CD4-positive, alpha-beta T cell (primary cell): ENCODE measurements at regions not wholly inside any gene's neighbourhood (a gene's known extent, or its start where the extent isn't known, plus 50 kb on each side); places are given as distances from the start of the nearest gene placed in this dataset.

Source experiments
- ATAC-seq: fragments of 200-7000 bp; cut with Tn5 transposase; one replicate; pipeline ENCODE4 v1.10.0; 2022; ENCODE audit warnings: mild to moderate bottlenecking; ENCODE audit not compliant: poor library complexity
- CTCF ChIA-PET: fragments of 350-600 bp; sonication (Branson Sonifier 250); formaldehyde crosslinking; loops from one replicate; lab custom pipeline; 2021; ENCODE audit warnings: antibody characterized with exemption, inconsistent platforms; lab: Charles Lee
- POLR2A ChIA-PET: fragments of 350-600 bp; sonication (Branson Sonifier 250); formaldehyde crosslinking; loops from one replicate; lab custom pipeline; 2021; ENCODE audit warnings: antibody characterized with exemption, inconsistent platforms; lab: Charles Lee
- DNase-seq, 14 experiments: peaks; one replicate each; pipeline ENCODE4 v3.0.0-alpha.2; 2013 to 2020; ENCODE audit warnings: mixed read lengths in 2 of 14
- H3K27ac ChIP-seq, 2 donors: one replicate each; pipeline versions ENCODE4 v1.5.1 to v1.7.0; 2013; ENCODE audit warnings: low read length in 2 of 2, low read depth in 1 of 2, mild to moderate bottlenecking in 1 of 2
- H3K27me3 ChIP-seq, 2 experiments: 1 replicate in 1 of 2; 2 replicates in 1 of 2; pipeline versions ENCODE4 v1.6.1 to v1.7.0; 2013; ENCODE audit warnings: low read length in 2 of 2, control low read depth in 1 of 2, mild to moderate bottlenecking in 1 of 2, moderate library complexity in 1 of 2; ENCODE audit not compliant: insufficient read depth in 2 of 2, control insufficient read depth in 1 of 2
- H3K36me3 ChIP-seq: one replicate; pipeline ENCODE4 v1.6.1; 2013; ENCODE audit warnings: low read length, control low read depth; ENCODE audit not compliant: insufficient read depth
- H3K4me1 ChIP-seq: one replicate; pipeline ENCODE4 v1.6.1; 2013; ENCODE audit warnings: low read length, control low read depth; ENCODE audit not compliant: insufficient read depth
- H3K4me3 ChIP-seq: one replicate; pipeline ENCODE4 v1.5.1; 2013; ENCODE audit warnings: mild to moderate bottlenecking, low read length, moderate library complexity
- H3K9me3 ChIP-seq, 2 experiments: 1 replicate in 1 of 2; 2 replicates in 1 of 2; pipeline versions ENCODE4 v1.6.1 to v1.7.0; 2013; ENCODE audit warnings: low read length in 2 of 2, mild to moderate bottlenecking in 2 of 2, control low read depth in 1 of 2, moderate library complexity in 1 of 2; ENCODE audit not compliant: control insufficient read depth in 1 of 2, insufficient read depth in 1 of 2
- H3K27ac Mint-ChIP-seq: one replicate; pipeline ENCODE4 v1.8.0; 2020; ENCODE audit warnings: mixed read lengths
- H3K27me3 Mint-ChIP-seq: one replicate; pipeline ENCODE4 v1.8.0; 2021; ENCODE audit warnings: mixed read lengths
- H3K36me3 Mint-ChIP-seq: one replicate; pipeline ENCODE4 v1.8.0; 2021; ENCODE audit warnings: low read depth, mixed read lengths
- H3K4me1 Mint-ChIP-seq: one replicate; pipeline ENCODE4 v1.8.0; 2021; ENCODE audit warnings: low read depth, mixed read lengths
- H3K4me3 Mint-ChIP-seq: one replicate; pipeline ENCODE4 v1.8.0; 2020; ENCODE audit warnings: mild to moderate bottlenecking, mixed read lengths
- H3K9me3 Mint-ChIP-seq: one replicate; pipeline ENCODE4 v1.8.0; 2020; ENCODE audit warnings: mixed read lengths
- intact Hi-C, 2 experiments: fragments of 100-400 bp; cut with DNase I in 1 of 2; cut with micrococcal nuclease in 1 of 2; formaldehyde crosslinking; loops; one replicate each; pipeline versions ENCODE4 v1.15.1 to v1.9.0; 2023 to 2025; cut with DNase I, micrococcal nuclease
- TF ChIP-seq, protein P1 (sequence below): fragments of 200-600 bp; IDR thresholded peaks from one replicate; pipeline ENCODE4 v1.8.0; 2022; ENCODE audit warnings: antibody characterized with exemption, mild to moderate bottlenecking

GRCh38 chr2:142748559-142749099 is 128.8 kb upstream of the KYNU start:
- Histone ChIP-seq H3K4me1 (no peaks in the 10 kb centered on the region), H3K36me3 (no peaks in the 10 kb centered on the region), H3K27ac (no peak overlapping the region), H3K9me3 (peaks cover 0 to 7% of the 10 kb centered on the region in 2 experiments), H3K4me3 (no peak overlapping the region), H3K27me3 (no peaks in the 10 kb centered on the region)
- CTCF ChIA-PET, result no interaction called here
- Mint-ChIP-seq H3K9me3 (peaks cover 3% of the 10 kb centered on the region), H3K4me1 (no peaks in the 10 kb centered on the region), H3K4me3 (no peak overlapping the region), H3K27ac (no peak overlapping the region), H3K27me3 (no peaks in the 10 kb centered on the region), H3K36me3 (no peaks in the 10 kb centered on the region)
- TF ChIP-seq, protein P1, sequence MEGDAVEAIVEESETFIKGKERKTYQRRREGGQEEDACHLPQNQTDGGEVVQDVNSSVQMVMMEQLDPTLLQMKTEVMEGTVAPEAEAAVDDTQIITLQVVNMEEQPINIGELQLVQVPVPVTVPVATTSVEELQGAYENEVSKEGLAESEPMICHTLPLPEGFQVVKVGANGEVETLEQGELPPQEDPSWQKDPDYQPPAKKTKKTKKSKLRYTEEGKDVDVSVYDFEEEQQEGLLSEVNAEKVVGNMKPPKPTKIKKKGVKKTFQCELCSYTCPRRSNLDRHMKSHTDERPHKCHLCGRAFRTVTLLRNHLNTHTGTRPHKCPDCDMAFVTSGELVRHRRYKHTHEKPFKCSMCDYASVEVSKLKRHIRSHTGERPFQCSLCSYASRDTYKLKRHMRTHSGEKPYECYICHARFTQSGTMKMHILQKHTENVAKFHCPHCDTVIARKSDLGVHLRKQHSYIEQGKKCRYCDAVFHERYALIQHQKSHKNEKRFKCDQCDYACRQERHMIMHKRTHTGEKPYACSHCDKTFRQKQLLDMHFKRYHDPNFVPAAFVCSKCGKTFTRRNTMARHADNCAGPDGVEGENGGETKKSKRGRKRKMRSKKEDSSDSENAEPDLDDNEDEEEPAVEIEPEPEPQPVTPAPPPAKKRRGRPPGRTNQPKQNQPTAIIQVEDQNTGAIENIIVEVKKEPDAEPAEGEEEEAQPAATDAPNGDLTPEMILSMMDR, result no peak
- no peak for DNase-seq
- intact Hi-C loops, result no loop called here
- ATAC-seq, result no peak
- POLR2A ChIA-PET, result no interaction called here

DNA sequence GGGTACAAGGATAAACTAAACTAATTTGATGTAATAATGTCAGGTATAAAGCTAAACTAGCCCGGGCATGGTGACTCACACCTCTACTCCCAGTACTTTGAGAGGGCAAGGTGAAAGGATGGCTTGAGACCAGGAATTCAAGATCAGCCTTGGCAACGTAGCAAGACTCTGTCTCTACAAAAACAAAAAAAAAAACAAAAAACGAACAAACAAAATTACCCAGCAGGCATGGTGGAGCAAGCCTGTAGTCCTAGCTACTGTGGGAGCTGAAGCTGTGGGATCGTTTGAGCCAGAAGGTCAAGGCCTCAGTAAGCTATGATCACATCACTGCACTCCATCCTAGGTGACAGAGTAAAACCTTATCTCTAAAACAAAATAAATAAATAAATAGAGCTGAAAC is 131.8 kb upstream of the KYNU start:
- Mint-ChIP-seq H3K4me1 (no peaks in the 10 kb centered on the region), H3K4me3 (no peak overlapping the region), H3K36me3 (no peaks in the 10 kb centered on the region), H3K27ac (no peak overlapping the region), H3K27me3 (no peaks in the 10 kb centered on the region), H3K9me3 (peaks cover 6% of the 10 kb centered on the region)
- TF ChIP-seq, protein P1, result no peak
- no peaks in the 10 kb centered on the region for H3K27me3 ChIP-seq
- H3K4me3 ChIP-seq, result no peak overlapping the region
- no peak overlapping the region for H3K27ac ChIP-seq
- ATAC-seq (no peak), DNase-seq (no peak)
- H3K4me1 ChIP-seq, result no peaks in the 10 kb centered on the region
- H3K36me3 ChIP-seq, result no peaks in the 10 kb centered on the region
- CTCF ChIA-PET, result interaction anchor here (0.6 to 1.1 kb wide), 2 partner anchors 8 kb away, joined by 3 read pairs; no protein-coding TSS in a partner anchor
- peaks cover 0 to 7% of the 10 kb centered on the region in 2 experiments for H3K9me3 ChIP-seq
- POLR2A ChIA-PET, result no interaction called here
- intact Hi-C loops, result no loop called here

GRCh38 chr2:142742371-142743214 is 134.9 kb upstream of the KYNU start:
- no peaks in the 10 kb centered on the region for H3K4me1 ChIP-seq

More at GRCh38 chr2:142742371-142743214, 134.9 kb upstream of the KYNU start:
- Histone ChIP-seq H3K4me3 (no peak overlapping the region), H3K27me3 (no peaks in the 10 kb centered on the region), H3K9me3 (peaks cover 0 to 7% of the 10 kb centered on the region in 2 experiments), H3K27ac (no peak overlapping the region), H3K36me3 (no peaks in the 10 kb centered on the region)
- Mint-ChIP-seq H3K4me3 (no peak overlapping the region), H3K4me1 (no peaks in the 10 kb centered on the region), H3K27ac (no peak overlapping the region), H3K36me3 (no peaks in the 10 kb centered on the region), H3K9me3 (peaks cover 9% of the 10 kb centered on the region), H3K27me3 (no peaks in the 10 kb centered on the region)
- no peak for ATAC-seq
- intact Hi-C loops, result no loop called here
- DNase-seq, result no peak
- TF ChIP-seq, protein P1, result no peak
- ChIA-PET CTCF (no interaction called here), POLR2A (no interaction called here)
